Loucy (cell line): ENCODE measurements at regions not wholly inside any gene's neighbourhood (a gene's known extent, or its start where the extent isn't known, plus 50 kb on each side); places are given as distances from the start of the nearest gene placed in this dataset.
A peak's percentile ranks its signal among the peaks of the same experiment; 100 is the strongest.

ENCODE experiments used
- H2AFZ ChIP-seq: fragments of 200-600 bp; sonication (generic); 2 replicates; pipeline ENCODE4 v1.6.0; 2016; ENCODE audit warnings: antibody characterized with exemption, mild to moderate bottlenecking, low read length, moderate library complexity
- H3F3A ChIP-seq: fragments of 200-600 bp; 2 replicates; pipeline ENCODE4 v1.6.0; 2016; ENCODE audit warnings: antibody characterized with exemption, low read depth, mild to moderate bottlenecking
- H3K27me3 ChIP-seq: fragments of 200-600 bp; sonication (generic); 2 replicates; pipeline ENCODE4 v1.6.1; 2014; ENCODE audit warnings: low read length, mild to moderate bottlenecking; ENCODE audit not compliant: insufficient read depth, poor library complexity, severe bottlenecking
- H3K36me3 ChIP-seq: fragments of 200-600 bp; sonication (generic); 2 replicates; pipeline ENCODE4 v1.6.1; 2016; ENCODE audit warnings: low read length; ENCODE audit not compliant: insufficient read depth
- H3K4me1 ChIP-seq: fragments of 200-600 bp; sonication (generic); 2 replicates; pipeline ENCODE4 v1.5.1; 2014; ENCODE audit warnings: low read length, mild to moderate bottlenecking; ENCODE audit not compliant: insufficient read depth, poor library complexity, severe bottlenecking
- H3K4me2 ChIP-seq: fragments of 200-600 bp; sonication (generic); 2 replicates; pipeline ENCODE4 v1.6.0; 2014; ENCODE audit warnings: antibody characterized with exemption, low read length, low read depth, mild to moderate bottlenecking; ENCODE audit not compliant: poor library complexity, severe bottlenecking
- H3K4me3 ChIP-seq: fragments of 200-600 bp; sonication (generic); 2 replicates; pipeline ENCODE4 v1.5.1; 2014; ENCODE audit warnings: low read length, mild to moderate bottlenecking, mixed read lengths; ENCODE audit not compliant: poor library complexity, severe bottlenecking
- H3K79me2 ChIP-seq: fragments of 200-600 bp; sonication (generic); 2 replicates; pipeline ENCODE4 v1.6.1; 2014; ENCODE audit warnings: low read length; ENCODE audit not compliant: insufficient read depth
- H3K9ac ChIP-seq: fragments of 200-600 bp; sonication (generic); 2 replicates; pipeline ENCODE4 v1.6.0; 2014; ENCODE audit warnings: mild to moderate bottlenecking, low read depth, low read length, moderate library complexity; ENCODE audit not compliant: poor library complexity, severe bottlenecking
- H3K9me2 ChIP-seq: fragments of 200-600 bp; sonication (generic); replicated peaks from 2 replicates; pipeline ENCODE4 v1.6.1; 2016; ENCODE audit warnings: low read depth, low read length, mixed read lengths
- H3K9me3 ChIP-seq: fragments of 200-600 bp; sonication (generic); 2 replicates; pipeline ENCODE4 v1.6.1; 2014; ENCODE audit warnings: mild to moderate bottlenecking, antibody characterized with exemption, low read length, low read depth; ENCODE audit not compliant: insufficient read depth
- H4K20me1 ChIP-seq: fragments of 200-600 bp; sonication (generic); 2 replicates; pipeline ENCODE4 v1.6.0; 2014; ENCODE audit warnings: antibody characterized with exemption, low read length, mild to moderate bottlenecking; ENCODE audit not compliant: insufficient read depth, poor library complexity, severe bottlenecking
- EZH2phosphoT487 ChIP-seq: fragments of 200-600 bp; IDR thresholded peaks from 2 replicates; pipeline ENCODE4 v1.6.1; 2018; ENCODE audit warnings: antibody characterized with exemption, mild to moderate bottlenecking, moderate library complexity, borderline replicate concordance
- TF ChIP-seq, protein P1 (sequence below): fragments of 200-600 bp; sonication (generic); conservative IDR thresholded peaks from 2 replicates; pipeline ENCODE4 v1.5.1; 2014; ENCODE audit warnings: mild to moderate bottlenecking, antibody characterized with exemption, low read length

DNA sequence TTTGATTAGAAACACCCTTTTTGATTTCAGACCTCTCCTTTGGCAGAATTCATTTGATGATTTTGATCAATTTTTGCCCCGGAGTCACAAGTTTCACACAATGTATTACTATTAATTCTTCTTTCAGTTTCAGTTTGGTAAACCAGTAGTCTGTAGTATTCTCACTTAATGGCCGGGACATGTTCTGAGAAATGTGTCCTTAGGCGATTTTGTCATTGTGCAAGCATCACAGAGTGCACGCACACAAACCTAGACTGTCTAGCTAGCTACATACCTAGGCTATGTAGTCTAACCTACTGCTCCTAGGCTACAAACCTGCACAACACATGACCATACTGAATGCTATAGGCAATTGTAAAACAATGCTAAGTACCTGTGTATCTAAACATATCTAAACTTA is 662.5 kb downstream of the IRX1 start:
- H2AFZ ChIP-seq, result 0 out of 2 replicates have a peak overlapping the region, but pooled peaks have one; percentile 31
- H3K79me2 ChIP-seq, result no peaks in the 10 kb centered on the region
- no peak overlapping the region for H3K4me2 ChIP-seq
- no peaks in the 10 kb centered on the region for H3K9me2 ChIP-seq
- H3K4me3 ChIP-seq, result no peak overlapping the region
- H3K27me3 ChIP-seq, result no peaks in the 10 kb centered on the region
- H3K9ac ChIP-seq, result no peak overlapping the region
- H4K20me1 ChIP-seq, result no peaks in the 10 kb centered on the region
- TF ChIP-seq, protein P1, sequence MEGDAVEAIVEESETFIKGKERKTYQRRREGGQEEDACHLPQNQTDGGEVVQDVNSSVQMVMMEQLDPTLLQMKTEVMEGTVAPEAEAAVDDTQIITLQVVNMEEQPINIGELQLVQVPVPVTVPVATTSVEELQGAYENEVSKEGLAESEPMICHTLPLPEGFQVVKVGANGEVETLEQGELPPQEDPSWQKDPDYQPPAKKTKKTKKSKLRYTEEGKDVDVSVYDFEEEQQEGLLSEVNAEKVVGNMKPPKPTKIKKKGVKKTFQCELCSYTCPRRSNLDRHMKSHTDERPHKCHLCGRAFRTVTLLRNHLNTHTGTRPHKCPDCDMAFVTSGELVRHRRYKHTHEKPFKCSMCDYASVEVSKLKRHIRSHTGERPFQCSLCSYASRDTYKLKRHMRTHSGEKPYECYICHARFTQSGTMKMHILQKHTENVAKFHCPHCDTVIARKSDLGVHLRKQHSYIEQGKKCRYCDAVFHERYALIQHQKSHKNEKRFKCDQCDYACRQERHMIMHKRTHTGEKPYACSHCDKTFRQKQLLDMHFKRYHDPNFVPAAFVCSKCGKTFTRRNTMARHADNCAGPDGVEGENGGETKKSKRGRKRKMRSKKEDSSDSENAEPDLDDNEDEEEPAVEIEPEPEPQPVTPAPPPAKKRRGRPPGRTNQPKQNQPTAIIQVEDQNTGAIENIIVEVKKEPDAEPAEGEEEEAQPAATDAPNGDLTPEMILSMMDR, result no peak
- TF ChIP-seq EZH2phosphoT487, result no peak
- no peaks in the 10 kb centered on the region for H3K9me3 ChIP-seq
- H3F3A ChIP-seq, result no peaks in the 10 kb centered on the region
- no peaks in the 10 kb centered on the region for H3K4me1 ChIP-seq
- no peaks in the 10 kb centered on the region for H3K36me3 ChIP-seq

DNA sequence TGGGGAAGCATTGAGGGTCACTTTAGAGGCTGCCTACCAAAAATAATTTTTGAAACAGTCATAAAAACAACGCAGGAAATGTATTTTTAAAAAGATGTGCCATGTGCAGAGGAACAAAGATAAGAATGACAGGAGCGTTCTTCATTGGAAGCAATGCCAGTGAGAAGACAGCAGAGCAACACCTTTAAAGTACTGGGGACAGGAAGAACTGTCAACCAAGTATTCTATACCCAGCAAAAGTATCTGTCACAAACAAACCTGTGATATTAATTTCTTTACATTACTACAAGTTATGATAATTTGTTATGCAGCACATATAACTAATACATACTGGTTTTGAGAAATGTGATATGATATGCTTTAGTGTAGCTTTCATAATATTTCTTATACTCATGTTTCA is 675.6 kb downstream of the IRX1 start:
- Histone ChIP-seq H3K79me2 (no peaks in the 10 kb centered on the region), H3K27me3 (no peaks in the 10 kb centered on the region), H3K9ac (no peak overlapping the region), H3K36me3 (no peaks in the 10 kb centered on the region), H3K9me2 (no peaks in the 10 kb centered on the region; the same call in 1 of the 2 replicates), H3K9me3 (peaks cover 13% of the 10 kb centered on the region), H3F3A (no peaks in the 10 kb centered on the region), H3K4me1 (no peaks in the 10 kb centered on the region), H2AFZ (no peak overlapping the region), H4K20me1 (no peaks in the 10 kb centered on the region), H3K4me2 (no peak overlapping the region), H3K4me3 (no peak overlapping the region)
- TF ChIP-seq EZH2phosphoT487, result no peak
- TF ChIP-seq, protein P1, result no peak

DNA sequence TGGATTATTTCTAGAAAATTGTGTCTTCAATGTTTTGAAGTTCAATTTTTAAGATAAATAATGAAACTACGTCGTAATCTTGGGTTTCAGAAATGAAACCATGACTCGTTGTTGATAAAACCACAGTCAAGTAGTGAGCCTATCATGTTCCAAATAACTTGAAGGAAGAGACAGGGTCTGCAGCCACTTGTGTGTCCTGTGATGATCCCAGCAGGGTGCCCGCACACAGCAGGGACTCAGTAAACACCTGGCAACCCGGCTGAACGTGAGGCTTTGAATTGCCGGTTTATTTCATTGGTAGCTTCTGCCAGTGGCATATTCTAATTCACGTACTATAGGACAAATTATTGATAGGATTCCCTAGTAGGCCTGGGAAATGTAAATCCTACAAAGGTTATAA is 679.6 kb downstream of the IRX1 start:
- Histone ChIP-seq H3K9ac (no peak overlapping the region), H3K4me1 (no peaks in the 10 kb centered on the region), H3K9me2 (no peaks in the 10 kb centered on the region; the same call in 1 of the 2 replicates), H3F3A (no peaks in the 10 kb centered on the region), H3K36me3 (no peaks in the 10 kb centered on the region), H3K79me2 (no peaks in the 10 kb centered on the region), H4K20me1 (no peaks in the 10 kb centered on the region), H3K27me3 (no peaks in the 10 kb centered on the region), H3K4me2 (no peak overlapping the region), H2AFZ (no peak overlapping the region), H3K4me3 (no peak overlapping the region), H3K9me3 (peaks cover 13% of the 10 kb centered on the region)
- no peak for TF ChIP-seq EZH2phosphoT487
- TF ChIP-seq, protein P1, result no peak
